NB4 (cell line): ENCODE measurements at regions not wholly inside any gene's neighbourhood (a gene's known extent, or its start where the extent isn't known, plus 50 kb on each side); places are given as distances from the start of the nearest gene placed in this dataset.
A peak's percentile ranks its signal among the peaks of the same experiment; 100 is the strongest.

Experiments used
- DNase-seq: peaks from one replicate; pipeline ENCODE4 v3.0.0; 2010; ENCODE audit warnings: low read depth
- H3K4me3 ChIP-seq: one replicate; pipeline ENCODE4 v1.5.1; 2011; ENCODE audit warnings: mild to moderate bottlenecking, low read depth, low read length, moderate library complexity
- MYC ChIP-seq: IDR thresholded peaks from 2 replicates; pipeline ENCODE4 v1.6.1; 2011; ENCODE audit warnings: low read depth, low read length
- POLR2A ChIP-seq: IDR thresholded peaks from 2 replicates; pipeline ENCODE4 v1.6.1; 2011; ENCODE audit warnings: mild to moderate bottlenecking; ENCODE audit not compliant: insufficient read length; ENCODE audit errors: extremely low read depth
- TF ChIP-seq, protein P1 (sequence below): IDR thresholded peaks from one replicate; pipeline ENCODE4 v1.5.1; 2012; ENCODE audit warnings: low read depth, low read length
- TF ChIP-seq, protein P2 (sequence below): IDR thresholded peaks from 2 replicates; pipeline ENCODE4 v1.6.1; 2011; ENCODE audit warnings: low read depth, low read length

- DNase-seq: no peak
- no peak for TF ChIP-seq MYC
- H3K4me3 ChIP-seq: no peak overlapping the region
Measured at GRCh38 chr3:162435750-162436149, 939.1 kb downstream of the OTOL1 start.

- TF ChIP-seq, protein P1, sequence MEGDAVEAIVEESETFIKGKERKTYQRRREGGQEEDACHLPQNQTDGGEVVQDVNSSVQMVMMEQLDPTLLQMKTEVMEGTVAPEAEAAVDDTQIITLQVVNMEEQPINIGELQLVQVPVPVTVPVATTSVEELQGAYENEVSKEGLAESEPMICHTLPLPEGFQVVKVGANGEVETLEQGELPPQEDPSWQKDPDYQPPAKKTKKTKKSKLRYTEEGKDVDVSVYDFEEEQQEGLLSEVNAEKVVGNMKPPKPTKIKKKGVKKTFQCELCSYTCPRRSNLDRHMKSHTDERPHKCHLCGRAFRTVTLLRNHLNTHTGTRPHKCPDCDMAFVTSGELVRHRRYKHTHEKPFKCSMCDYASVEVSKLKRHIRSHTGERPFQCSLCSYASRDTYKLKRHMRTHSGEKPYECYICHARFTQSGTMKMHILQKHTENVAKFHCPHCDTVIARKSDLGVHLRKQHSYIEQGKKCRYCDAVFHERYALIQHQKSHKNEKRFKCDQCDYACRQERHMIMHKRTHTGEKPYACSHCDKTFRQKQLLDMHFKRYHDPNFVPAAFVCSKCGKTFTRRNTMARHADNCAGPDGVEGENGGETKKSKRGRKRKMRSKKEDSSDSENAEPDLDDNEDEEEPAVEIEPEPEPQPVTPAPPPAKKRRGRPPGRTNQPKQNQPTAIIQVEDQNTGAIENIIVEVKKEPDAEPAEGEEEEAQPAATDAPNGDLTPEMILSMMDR: no peak
- TF ChIP-seq POLR2A (no peak), MYC (no peak)
- TF ChIP-seq, protein P2, sequence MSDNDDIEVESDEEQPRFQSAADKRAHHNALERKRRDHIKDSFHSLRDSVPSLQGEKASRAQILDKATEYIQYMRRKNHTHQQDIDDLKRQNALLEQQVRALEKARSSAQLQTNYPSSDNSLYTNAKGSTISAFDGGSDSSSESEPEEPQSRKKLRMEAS: no peak
- no peak for DNase-seq
- H3K4me3 ChIP-seq: no peak overlapping the region
Measured at GRCh38 chr3:162436826-162437225, 940.2 kb downstream of the OTOL1 start.

DNA sequence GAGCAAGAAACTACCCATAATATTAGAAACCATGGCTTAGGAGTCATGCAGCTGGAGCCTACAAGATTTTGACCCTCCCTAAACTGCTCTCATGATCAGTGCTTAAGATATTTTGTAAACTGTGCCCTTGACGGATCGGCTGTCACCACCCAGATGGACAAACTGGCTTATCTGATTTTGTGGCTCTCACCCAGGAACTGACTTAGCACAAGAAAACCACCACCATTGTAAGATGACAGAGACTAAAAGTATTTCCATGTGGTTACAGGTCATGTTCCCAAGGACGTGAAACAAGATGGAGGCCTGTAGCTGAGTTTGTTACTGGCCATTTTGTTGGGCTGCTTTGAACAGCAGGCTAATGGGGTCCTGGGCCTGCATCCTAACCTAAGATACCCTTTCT lies 940.9 kb downstream of the OTOL1 start:
- TF ChIP-seq, protein P2: no peak
- TF ChIP-seq POLR2A (no peak), MYC (no peak)
- TF ChIP-seq, protein P1: no peak
- H3K4me3 ChIP-seq: no peak overlapping the region
- DNase-seq: peak; percentile 3

GRCh38 chr3:162441716-162442115 lies 945.1 kb downstream of the OTOL1 start:
- H3K4me3 ChIP-seq: no peak overlapping the region
- TF ChIP-seq, protein P2: no peak
- TF ChIP-seq POLR2A (no peak), MYC (no peak)
- TF ChIP-seq, protein P1: no peak
- no peak for DNase-seq

DNA sequence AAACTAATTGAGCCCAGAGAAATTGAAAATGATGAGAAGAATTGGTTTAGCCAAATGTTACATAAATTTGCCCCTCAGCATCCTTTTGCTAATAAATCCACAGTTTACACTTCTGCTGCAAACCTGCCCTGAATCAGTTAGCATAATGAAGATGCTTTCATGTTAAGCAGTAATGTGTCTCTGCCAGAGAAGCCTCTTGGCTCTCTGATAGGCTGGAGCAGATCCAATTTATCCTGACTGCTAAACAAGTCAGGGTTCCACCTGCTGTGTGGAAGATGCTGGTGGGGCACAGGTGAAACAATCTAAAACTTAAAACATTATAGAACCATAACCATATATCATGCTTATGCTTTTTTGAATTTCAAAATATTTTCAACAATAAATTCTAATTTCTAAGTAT lies 946.8 kb downstream of the OTOL1 start:
- no peak for DNase-seq
- no peak overlapping the region for H3K4me3 ChIP-seq
- TF ChIP-seq MYC (no peak), POLR2A (no peak)
- TF ChIP-seq, protein P2: no peak
- TF ChIP-seq, protein P1: no peak

DNA sequence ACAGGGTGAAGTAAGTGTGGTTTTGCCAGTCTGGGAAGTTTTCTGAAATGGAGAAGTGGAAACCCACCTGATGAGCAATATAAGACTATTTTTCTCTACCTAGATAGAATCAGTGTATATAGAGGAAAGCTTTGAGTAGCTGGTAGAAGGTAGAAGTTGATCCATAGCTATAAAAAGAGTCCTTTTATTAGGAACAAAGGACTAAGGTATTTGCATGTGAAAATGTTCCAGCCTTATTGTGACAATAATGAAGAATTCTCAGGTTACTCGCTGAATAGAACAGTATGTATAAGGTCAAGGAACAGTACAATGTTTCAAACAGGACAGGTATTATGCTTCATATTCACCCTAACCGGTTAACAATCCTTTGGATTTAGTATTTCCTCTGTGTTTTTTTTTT lies 972.2 kb downstream of the OTOL1 start:
- TF ChIP-seq POLR2A (no peak), MYC (no peak)
- TF ChIP-seq, protein P2: no peak
- TF ChIP-seq, protein P1: no peak
- no peak for DNase-seq
- no peak overlapping the region for H3K4me3 ChIP-seq
